ENCODE measurements at regions not wholly inside any gene's neighbourhood (a gene's known extent, or its start where the extent isn't known, plus 50 kb on each side); places are given as distances from the start of the nearest gene placed in this dataset.

DNA sequence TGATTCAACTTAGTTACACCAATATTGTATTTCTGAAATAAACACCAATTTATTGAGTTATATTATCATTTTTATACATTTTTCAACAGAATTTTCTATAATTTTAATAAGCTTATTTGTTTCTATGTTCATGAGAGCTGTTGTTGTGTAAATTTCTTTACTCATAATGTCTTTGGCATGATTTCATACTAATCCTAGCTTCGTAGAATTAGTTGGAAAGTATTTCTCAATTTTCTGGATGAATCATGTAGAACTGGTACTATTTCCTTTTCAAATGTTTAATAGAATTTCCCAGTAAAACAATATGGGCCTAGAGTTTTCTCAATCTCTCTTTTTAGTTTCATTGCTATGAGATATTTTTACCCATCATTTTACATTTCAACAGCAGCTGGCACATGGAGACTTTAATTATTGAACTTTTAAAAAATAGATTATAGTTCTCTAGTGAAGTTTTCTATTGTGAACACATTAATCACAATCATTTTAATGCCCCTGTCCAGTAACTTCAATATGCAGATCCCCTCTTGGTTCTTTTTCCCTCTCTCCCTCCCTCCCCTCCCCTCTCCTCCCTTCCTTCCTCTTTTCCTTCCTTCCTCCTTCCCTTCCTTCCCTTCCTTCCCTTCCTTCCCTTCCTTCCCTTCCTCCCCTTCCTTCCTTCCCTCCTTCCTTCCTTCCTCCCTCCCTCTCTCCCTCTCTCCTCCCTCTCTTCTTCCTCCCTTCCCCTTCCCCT lies 1357.1 kb downstream of the ZPLD1 start:
- TF ChIP-seq GATA2 (IDR thresholded peaks at IDR 0.05; ENCODE audit: low read depth, low read length) (no peak), GATA3 (IDR thresholded peaks at IDR 0.05; ENCODE audit: low read depth, low read length) (no peak)

GRCh38 chr3:103794656-103795055 lies 1359.8 kb downstream of the ZPLD1 start:
- no peak for TF ChIP-seq GATA2 (IDR thresholded peaks at IDR 0.05; ENCODE audit: low read depth, low read length)

- no peak for TF ChIP-seq GATA3 (IDR thresholded peaks at IDR 0.05; ENCODE audit: low read depth, low read length)
- no peak for TF ChIP-seq GATA2 (IDR thresholded peaks at IDR 0.05; ENCODE audit: low read depth, low read length)
Observed at GRCh38 chr3:103796068-103796467, 1361.3 kb downstream of the ZPLD1 start.

GRCh38 chr3:103803787-103804186 lies 1369.0 kb downstream of the ZPLD1 start:
- TF ChIP-seq GATA3 (IDR thresholded peaks at IDR 0.05; ENCODE audit: low read depth, low read length) (no peak), GATA2 (IDR thresholded peaks at IDR 0.05; ENCODE audit: low read depth, low read length) (no peak)

DNA sequence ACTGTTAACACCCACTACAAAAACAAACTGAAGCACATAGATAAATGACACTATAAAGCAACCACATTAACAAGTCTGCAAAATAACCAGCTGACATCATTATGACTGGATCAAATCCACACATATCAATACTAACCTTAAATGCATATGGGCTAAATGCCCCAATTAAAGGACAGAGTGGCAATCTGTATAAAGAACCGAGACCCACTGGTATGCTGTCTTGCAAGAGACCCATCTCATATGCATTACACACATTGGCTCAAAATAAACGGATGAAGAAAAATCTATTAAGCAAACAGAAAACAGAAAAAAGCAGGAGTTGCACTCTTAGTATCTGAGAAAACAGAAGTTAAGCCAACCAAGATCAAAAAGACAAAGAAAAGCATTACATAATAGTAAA lies 1375.4 kb downstream of the ZPLD1 start:
- TF ChIP-seq GATA3 (IDR thresholded peaks at IDR 0.05; ENCODE audit: low read depth, low read length) (no peak), GATA2 (IDR thresholded peaks at IDR 0.05; ENCODE audit: low read depth, low read length) (no peak)

GRCh38 chr3:103813955-103814354 lies 1379.1 kb downstream of the ZPLD1 start:
- TF ChIP-seq GATA3 (IDR thresholded peaks at IDR 0.05; ENCODE audit: low read depth, low read length) (no peak), GATA2 (IDR thresholded peaks at IDR 0.05; ENCODE audit: low read depth, low read length) (no peak)

DNA sequence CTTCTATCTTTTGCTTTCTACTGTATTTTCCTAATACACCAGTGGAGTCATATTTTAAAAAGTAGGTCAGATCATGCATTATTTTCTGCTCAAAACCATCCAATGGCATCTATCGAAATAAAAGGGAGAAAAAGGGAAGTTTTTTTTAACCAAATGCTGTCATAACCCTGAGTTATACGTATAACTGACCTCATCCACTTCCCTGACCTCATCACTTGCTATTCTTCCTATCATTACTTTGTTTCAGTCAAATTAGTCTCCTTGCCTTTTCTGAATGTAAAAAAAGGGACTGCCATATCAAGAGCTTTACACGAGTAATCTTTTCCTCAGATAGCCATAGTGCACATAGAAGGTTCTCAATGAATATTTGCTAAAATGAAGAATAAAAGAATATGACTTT lies 1383.6 kb downstream of the ZPLD1 start:
- TF ChIP-seq GATA2 (IDR thresholded peaks at IDR 0.05; ENCODE audit: low read depth, low read length) = no peak
- no peak for TF ChIP-seq GATA3 (IDR thresholded peaks at IDR 0.05; ENCODE audit: low read depth, low read length)

GRCh38 chr3:103818800-103819199 lies 1384.0 kb downstream of the ZPLD1 start:
- TF ChIP-seq GATA3 (IDR thresholded peaks at IDR 0.05; ENCODE audit: low read depth, low read length) (no peak), GATA2 (IDR thresholded peaks at IDR 0.05; ENCODE audit: low read depth, low read length) (no peak)

- TF ChIP-seq GATA3 (IDR thresholded peaks at IDR 0.05; ENCODE audit: low read depth, low read length) = no peak
- TF ChIP-seq GATA2 (IDR thresholded peaks at IDR 0.05; ENCODE audit: low read depth, low read length) = no peak
Observed at GRCh38 chr3:103825586-103825985, 1390.8 kb downstream of the ZPLD1 start.

DNA sequence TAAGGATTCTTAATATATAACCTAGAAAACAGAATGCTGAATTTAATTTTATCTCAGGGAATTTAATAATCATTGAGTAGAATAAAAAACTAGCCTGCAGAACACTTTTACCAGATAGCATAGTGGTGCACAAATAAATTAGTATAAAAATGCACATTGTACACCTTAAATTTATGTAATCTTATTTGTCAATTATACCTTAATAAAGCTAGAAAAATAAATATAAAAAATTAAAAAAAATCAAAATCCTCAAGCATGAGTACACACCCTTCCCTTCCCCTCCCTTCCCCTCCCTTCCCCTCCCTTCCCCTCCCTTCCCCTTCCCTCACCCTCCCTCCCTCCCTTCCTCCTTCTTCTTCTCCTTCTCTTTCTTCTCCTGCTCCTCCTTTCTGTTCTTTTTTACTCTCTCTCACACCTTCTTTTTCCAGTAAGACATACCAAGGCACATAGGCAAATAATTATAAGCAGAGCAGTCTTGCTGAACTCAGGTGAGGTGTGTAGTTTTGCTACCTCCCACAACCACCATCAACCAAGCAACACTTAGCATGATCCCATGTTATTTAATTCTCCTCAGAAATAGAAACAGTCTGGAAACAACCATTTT lies 1395.0 kb downstream of the ZPLD1 start:
- TF ChIP-seq GATA2 (IDR thresholded peaks at IDR 0.05; ENCODE audit: low read depth, low read length) (no peak), GATA3 (IDR thresholded peaks at IDR 0.05; ENCODE audit: low read depth, low read length) (no peak)

DNA sequence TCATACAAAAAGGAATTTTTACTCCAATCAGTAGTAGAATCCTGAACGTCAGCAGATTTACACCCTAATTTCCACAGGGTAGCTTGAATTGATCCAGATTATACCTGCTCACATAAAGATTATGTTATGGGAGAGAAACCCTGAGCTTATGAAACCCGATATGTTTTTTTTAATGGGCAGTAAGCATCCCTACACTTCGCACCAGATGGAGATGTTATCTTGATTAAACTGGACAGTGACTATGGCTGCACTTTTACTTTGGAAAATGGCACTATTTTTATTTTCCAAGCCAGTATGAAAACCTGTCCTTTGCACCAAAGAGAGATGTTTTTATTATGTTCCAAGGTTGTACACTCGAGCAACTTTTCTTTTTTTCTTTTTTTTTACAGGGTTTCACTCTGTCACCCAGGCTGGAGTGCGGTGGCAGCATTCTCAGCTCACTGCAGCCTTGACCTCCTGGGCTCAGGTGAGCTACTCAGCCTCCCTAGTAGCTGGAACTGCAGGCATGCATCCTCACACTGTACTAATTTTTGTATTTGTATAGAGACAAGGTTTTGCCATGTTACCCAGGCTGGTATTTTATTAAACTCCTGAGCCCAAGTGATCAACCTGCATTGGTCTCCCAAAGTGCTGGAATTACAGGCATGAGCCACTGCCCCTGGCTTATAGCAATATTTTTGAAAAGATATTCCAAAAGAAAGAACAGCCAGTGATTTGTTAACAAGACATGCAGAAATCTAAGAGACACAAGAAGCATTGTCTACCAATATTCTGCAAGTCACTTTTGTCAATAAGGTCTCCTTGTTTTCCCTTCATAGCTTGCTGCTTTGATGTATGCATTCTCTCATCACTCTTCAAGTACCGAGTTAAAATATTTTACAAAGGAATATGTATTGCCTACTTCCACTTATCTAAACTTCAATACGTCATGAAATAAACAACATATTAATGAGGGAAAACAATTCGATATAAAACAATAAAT lies 1412.6 kb downstream of the ZPLD1 start:
- no peak; the same call in 1 of the 2 replicates for TF ChIP-seq GATA2 (IDR thresholded peaks at IDR 0.05; ENCODE audit: low read depth, low read length)
- peak; percentile 83 for TF ChIP-seq GATA3 (IDR thresholded peaks at IDR 0.05; ENCODE audit: low read depth, low read length)

- no peak for TF ChIP-seq GATA3 (IDR thresholded peaks at IDR 0.05; ENCODE audit: low read depth, low read length)
- no peak for TF ChIP-seq GATA2 (IDR thresholded peaks at IDR 0.05; ENCODE audit: low read depth, low read length)
Observed at GRCh38 chr3:103851793-103852192, 1417.0 kb downstream of the ZPLD1 start.

- TF ChIP-seq GATA2 (IDR thresholded peaks at IDR 0.05; ENCODE audit: low read depth, low read length) = no peak
- no peak for TF ChIP-seq GATA3 (IDR thresholded peaks at IDR 0.05; ENCODE audit: low read depth, low read length)
Observed at GRCh38 chr3:103862415-103862814, 1427.6 kb downstream of the ZPLD1 start.

DNA sequence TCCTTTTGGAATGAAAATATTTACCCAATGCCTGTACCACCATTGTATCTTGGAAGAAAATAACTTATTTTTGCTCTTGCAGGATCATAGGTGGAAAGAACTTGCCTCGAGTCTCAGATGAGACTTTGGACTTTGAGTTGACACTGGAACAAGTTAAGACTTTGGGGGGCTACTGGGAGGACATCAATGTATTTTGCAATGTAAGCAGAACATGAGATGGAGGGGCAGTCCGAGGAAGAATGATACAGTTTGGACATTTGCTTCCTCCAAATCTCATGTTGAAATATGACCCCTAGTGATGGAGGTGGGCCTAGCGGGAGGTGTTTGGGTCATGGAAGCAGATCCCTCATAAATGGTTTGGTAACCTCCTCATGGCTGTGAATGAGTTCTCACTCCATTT lies 1428.6 kb downstream of the ZPLD1 start:
- TF ChIP-seq GATA3 (IDR thresholded peaks at IDR 0.05; ENCODE audit: low read depth, low read length) = no peak
- TF ChIP-seq GATA2 (IDR thresholded peaks at IDR 0.05; ENCODE audit: low read depth, low read length) = no peak
